Right forelimb (tissue), 1 donor: ENCODE measurements at regions not wholly inside any gene's neighbourhood (a gene's known extent, or its start where the extent isn't known, plus 50 kb on each side); places are given as distances from the start of the nearest gene placed in this dataset.

Experiments used
- DNase-seq: peaks from one replicate; pipeline ENCODE4 v3.0.0-alpha.2; 2018

DNA sequence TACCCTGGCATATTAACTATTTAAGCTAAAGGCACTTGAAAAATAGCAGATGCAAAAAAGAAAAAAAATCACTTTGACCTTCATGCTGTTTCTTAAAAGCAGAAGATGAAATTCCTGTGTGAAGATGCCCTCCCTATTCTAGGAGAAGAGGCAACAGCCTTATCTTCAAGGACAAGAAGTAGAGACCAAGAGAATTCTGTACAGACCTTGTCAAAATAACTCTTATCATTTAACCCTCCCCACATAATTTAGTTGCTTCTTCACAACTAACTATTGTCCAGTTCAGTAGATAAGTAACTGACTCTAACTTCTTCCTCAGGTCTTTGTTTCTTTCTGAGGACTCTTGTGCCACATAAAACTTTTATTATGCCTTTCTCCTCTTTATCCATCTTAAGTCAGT, 72.0 kb upstream of the MARCHF10 start:
- no peak for DNase-seq

DNA sequence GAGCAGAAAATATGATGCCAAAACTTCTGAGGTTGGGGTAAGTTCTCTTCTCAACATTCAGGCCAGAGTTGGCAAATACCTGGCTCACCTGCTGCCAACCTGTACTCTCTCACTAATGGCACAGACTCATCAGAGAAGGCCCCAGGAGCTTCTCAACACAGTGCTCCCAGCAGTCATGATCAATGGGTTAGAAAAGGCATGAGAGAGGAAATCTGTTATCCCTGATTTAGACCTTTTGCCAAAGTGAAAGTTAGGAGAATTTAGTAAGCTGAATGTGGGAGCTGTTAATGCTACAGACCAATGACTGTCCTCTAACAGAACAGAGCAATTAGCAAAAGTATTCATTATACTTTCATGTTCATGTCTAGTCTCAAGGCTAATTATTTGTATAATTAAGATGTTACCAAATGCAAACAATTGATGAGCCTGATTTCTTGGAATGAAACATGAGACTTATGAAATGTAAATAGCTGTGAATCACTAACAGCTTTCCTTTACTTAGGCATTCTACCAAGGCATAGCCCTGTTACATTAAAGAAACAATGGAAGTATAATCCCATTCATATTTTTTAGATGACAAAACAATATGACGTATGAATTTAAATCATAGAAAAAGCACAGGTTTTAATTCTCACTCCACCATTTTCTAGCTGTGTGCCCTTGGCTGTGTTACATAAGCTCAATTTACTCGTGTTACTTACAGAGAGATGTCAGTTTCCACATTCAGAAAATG, 68.7 kb upstream of the MARCHF10 start:
- DNase-seq: no peak

DNA sequence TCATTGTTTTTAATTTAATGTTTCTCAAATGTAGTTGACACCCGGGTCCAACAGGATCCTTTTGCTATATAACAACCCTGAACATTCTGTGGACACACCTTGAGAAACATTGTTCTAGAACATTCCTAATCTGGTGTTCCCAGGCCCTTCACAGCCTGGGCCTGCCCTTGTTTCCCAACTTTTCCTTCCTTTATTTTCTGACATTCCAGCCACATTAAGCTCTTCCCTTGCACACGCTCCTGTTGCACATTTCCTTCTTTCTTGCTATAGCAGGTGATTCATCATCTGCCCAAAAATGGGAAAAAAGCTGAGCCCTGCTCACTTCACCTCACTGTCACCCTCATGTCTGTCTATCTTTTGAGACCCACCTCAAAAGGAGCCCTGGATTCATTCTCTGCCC, 67.9 kb upstream of the MARCHF10 start:
- DNase-seq: no peak

DNA sequence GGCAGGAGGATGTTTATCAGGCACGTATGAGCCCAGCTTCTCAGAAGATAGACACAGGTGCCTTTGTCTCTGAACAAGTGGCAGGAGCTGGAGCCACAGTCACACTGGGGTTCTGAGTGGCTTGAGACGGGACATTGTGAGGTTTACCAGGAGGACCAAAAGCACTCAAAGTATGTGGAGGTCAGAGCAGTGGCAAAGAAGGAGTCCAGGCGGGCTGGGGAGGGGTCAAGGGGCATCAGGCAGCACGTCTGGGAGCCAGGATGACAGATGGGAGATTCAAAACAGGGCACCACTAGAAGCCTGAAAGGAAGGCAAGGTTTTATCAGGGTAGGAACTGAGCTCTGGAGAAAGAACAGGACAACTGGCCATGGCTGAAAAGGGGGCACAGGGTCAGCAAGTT, 67.2 kb upstream of the MARCHF10 start:
- DNase-seq: no peak

DNA sequence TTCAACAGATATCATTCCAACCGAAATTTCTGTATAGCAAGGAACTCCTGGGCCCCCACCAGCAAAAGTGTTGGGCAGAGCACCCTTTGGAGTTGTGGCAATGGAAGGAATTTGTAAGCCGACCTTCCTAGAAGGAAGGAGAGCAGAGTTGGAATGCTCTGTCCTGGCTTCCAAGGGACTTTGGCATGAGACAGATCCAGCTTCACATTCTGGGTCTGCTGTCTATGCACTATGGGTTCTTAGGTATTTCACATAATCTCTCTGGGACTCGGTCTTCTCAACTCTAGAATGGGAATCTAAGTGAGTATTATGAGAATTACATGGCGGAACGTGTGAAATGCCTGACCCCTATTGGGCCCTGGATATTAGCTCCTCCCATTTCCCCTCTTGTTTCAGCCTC, 63.2 kb upstream of the MARCHF10 start:
- DNase-seq: no peak

DNA sequence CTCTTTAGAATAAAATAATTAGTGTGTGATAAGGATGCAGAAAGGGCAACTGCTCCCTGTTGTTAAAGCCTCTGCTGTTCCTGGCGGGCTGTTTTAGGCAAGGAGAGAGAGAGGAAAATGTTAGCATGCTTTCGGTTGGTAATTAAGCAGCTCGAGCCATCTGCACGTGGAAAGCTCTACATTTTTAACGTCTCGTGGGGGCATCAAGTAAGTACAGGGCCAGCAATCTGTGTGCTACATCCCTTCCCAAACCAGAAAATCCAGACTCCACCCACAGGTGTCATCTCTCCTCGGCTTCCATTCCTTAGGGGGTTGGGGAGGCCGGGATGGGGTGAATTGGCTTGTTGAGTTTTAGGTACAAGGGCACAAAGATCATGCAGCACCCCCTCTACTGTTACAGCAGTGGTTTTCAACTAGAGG, 62.4 kb upstream of the MARCHF10 start:
- DNase-seq: no peak

DNA sequence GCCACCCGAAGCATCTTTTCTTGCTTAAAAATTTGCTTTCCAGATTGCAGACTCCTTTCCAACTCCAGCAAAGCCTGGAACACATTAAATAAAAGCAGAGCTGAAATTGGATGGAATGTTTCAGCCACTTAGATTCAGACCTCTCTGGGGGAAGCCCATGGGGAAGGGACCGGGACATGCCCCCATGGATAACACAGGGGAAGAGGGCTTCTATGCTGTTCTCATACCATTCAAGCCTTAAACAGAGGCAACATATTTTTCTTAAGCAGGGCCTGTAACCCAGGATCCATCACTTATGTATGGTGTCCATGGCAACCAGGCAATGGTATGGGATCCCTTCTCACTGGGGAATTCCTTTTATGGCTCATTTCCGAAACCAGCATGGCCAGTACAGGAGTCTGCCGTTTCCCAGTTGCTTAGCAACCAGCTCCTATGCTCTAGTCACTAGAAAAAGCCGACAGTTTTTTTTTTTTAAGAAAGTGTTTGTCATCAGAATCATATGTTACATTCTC, 62.0 kb upstream of the MARCHF10 start:
- DNase-seq: no peak

DNA sequence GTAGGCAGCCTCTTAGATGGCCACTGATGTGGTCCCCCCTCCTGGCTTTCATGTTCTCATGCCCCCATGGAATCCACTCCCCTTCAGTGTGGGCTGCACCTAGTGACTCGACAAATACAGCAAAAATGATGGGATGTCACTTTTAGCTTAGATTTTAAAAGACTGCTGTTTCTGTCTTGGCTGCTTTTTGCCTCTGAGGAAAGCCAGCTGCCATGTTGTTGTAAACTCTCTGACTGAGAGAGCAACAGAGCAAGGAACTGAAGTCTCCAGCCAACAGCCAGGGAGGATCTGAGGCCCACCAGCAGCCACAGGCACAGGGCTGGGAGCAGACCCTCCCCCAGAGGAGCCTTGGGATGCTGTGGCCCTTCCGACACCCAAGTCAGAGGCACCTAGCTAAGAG, 60.6 kb upstream of the MARCHF10 start:
- no peak for DNase-seq

DNA sequence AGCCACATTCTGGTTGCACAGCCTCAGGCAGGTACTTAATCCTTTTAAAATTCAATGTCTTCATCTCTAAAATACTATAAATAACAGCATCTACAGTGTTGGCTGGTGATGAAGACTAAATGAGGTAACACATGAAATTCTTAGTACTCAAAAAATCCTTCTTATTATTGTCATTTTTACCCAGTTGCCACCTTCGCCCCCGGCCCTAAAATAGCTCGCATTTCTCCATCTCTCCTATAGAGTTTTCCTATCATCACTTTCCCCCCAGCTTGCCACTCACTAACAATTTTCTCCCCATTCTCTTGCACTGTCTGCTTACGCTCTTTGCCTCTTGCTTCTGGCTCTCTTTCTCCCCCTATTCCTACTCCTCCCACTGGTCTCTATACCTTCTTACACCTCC, 59.9 kb upstream of the MARCHF10 start:
- DNase-seq: no peak

DNA sequence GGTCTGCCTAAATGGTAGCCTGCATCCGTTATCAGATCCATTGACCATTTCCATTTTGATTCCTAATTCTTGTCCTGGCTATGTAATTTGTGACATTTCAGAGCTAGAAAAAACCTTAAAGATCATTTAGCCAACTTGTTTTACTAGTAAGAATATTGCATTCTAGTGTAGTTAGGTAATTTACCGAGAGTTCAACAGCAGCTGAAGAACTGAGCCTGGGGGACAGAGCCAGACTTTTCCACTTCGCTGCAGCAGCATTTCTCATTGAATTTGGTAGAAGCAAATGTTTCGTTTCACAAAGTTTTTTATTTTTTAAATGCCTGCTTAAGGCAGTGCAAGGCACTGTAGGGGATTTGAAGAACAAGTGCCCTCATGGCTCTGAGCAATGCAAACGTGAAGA, 59.2 kb upstream of the MARCHF10 start:
- DNase-seq: no peak

DNA sequence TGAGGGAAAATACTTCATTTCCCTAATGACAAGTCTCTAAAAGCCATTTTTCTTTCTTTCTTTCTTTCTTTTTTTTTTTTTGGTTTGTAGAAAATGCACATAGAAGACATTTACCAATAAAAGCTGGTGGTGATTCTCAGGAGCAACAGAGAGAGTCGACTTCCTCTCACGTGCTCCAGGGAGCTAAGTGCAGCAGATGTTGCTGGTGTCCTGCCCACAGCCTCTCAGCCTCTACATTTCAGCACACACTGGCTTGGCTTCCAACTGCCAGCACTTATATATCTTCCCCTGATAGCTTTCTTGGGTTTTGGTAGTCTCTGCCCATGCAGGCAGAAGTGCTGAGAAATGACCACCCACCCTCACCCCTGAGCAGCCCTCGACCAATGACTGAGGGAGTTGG, 58.4 kb upstream of the MARCHF10 start:
- DNase-seq: no peak

DNA sequence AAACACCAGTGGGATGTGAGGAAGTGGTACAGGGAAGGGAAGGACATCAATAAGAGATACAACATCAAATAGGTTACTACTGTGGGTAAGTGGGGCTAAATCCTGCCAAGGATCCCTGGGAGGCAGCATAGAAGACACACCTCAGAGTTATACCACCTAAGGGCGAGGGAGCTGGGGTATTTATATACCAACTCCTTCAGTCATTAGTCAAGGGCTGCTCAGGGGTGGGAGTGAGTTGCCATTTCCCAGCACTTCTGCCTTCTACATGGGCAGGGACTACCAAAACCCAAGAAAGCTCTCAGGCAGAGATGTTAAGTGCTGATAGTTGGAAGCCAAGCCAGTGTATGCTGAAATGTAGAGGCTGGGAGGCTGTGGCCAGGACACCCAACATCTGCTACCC, 57.5 kb upstream of the MARCHF10 start:
- no peak for DNase-seq

DNA sequence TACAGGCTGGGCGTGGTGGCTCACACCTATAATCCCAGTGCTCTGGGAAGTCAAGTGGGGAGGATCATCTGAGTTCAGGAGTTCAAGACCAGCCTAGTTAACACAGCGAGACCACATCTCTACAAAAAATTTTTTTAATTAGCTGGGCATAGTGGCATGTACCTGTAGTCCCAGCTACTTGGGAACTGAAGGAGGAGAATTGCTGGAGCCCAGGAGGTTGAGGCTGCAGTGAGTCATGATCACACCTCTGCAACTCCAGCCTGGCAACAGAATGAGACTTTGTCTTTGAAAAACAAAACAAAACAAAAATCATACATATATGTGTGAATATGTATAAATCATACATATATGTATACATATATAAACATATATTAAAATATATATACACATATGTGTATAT, 54.1 kb upstream of the MARCHF10 start:
- no peak for DNase-seq

DNA sequence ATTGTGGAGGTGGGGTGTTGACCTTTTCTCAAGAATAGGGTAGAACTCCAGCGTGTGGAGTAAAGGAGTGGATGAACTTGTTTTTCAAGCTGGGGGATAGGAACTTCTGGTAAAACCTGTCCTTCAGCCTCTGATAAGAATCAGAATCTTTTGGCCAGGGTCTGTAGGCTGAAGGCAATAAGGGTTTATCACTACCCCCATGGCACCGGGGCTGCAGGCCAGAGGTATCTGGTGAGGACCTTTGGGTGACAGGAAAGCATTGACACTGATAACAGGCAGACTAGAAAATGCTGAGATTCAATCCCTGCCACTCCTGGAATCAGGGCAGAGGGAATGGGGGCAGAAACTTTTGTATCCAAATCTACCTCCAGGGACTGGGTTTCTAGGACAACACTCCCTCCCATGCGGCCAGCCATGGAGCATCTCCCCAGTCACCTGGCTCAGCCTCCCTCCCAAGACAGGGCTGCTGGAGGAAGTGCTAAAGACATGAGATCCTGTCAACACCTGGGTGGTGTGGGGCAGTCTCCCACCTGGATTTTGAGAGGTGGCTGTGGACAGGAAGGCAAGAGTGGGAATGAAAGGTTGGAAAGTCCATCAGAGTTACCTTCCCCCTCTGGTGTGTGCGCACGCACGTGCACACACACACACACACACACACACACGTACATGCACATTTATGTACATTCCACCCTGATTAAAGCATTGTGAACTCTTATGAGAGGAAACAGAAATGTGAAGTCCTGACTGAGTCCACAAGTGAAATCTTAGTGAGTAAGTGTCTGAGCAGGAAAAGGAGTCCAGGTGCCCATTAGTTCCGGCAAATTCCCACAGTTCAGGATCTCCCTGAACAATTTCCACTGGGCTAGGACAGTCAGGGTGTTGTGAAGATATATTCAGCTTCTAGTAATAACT, 53.1 kb upstream of the MARCHF10 start:
- DNase-seq: no peak

DNA sequence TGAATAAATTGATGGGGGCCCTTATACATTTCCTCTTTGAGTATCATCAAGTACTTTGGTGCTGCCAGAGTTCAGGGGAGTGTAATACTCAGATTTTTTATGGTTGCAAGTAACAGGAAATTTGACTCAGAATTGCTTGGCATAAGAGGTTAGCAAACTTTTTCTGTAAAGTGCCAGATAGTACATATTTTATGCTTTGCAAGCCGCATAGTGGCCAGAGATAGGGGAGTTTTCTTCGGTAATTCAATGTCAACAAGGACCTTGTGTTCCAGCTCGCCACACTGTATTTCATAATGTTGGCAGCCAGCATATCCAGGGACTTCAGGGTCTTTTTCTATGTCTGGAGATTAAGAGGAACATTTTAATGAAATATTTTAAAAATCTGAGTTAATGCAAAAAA, 51.0 kb upstream of the MARCHF10 start:
- no peak for DNase-seq
